HUDEP-2 (cell line): ENCODE measurements at regions not wholly inside any gene's neighbourhood (a gene's known extent, or its start where the extent isn't known, plus 50 kb on each side); places are given as distances from the start of the nearest gene placed in this dataset.

ENCODE experiments used
- DNase-seq, 76 experiments: peaks; one replicate each; lab custom pipeline; 2025; ENCODE audit not compliant: unreplicated experiment in 76 of 76; lab: John Stamatoyannopoulos, UW

DNA sequence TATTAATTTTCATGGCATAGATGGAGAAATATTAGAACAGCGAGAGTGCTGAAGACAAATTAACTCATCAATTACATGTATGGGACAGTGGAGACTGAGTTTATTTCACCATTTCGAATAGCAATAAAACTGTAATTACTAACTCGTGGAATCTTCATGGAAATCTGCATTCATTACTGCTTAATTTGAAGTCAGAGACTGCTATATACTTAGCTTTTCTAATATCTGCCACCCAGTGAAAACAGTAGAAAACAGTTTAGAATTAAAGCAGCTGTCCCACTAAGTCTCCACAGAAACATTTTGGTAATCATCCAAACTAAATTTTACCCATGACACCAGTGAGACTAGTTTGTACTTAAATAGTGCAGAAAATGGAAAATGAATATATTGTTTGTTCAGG lies 56.8 kb downstream of the IZUMO3 start:
- no peak for DNase-seq

DNA sequence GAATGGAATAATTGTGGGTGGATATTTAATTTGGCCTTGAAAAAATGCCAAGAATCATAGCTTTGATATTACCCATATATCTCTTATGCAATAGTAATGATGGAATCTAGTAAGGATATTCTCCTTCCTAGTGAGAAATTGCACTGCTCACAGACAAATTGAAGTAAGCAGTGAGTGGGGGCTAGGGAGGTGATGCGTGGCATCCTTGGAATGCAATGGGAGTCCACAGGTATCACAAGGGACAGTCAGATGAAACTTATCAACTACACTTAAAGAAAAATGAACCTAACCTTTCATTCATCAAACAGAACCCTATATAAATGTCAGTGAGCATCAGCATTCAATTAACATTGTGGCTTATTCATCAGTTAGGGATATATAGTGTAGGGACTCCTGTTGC lies 57.8 kb downstream of the IZUMO3 start:
- DNase-seq, result no peak

DNA sequence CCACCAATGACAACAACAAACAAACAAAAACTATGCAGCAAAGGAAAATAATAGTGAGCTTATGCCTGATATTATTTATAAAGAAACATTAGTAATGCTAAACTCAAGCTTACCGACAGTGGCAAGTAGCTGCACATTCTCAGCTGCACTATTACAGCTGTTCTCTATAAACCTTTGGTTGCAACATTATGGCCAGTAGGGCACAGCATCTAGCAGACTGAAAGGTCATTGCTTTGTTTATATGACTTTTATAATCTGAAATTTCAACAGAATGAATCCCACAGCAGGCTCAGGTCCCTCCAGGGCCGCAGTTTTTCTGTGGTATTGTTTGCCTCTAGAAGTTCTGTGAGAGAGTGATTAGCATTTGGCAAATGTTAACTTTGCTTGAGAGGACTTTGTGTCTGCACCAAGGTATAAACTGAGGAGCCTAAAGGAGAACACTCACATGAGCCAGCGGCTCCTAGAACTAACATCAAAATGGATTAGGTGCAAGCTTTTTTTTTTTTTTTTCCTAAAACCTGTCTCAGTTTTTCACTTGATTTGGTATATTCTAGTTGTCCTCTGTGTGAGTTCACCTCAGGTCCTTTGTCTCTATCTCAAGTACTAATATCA lies 58.3 kb downstream of the IZUMO3 start:
- DNase-seq, result no peak

DNA sequence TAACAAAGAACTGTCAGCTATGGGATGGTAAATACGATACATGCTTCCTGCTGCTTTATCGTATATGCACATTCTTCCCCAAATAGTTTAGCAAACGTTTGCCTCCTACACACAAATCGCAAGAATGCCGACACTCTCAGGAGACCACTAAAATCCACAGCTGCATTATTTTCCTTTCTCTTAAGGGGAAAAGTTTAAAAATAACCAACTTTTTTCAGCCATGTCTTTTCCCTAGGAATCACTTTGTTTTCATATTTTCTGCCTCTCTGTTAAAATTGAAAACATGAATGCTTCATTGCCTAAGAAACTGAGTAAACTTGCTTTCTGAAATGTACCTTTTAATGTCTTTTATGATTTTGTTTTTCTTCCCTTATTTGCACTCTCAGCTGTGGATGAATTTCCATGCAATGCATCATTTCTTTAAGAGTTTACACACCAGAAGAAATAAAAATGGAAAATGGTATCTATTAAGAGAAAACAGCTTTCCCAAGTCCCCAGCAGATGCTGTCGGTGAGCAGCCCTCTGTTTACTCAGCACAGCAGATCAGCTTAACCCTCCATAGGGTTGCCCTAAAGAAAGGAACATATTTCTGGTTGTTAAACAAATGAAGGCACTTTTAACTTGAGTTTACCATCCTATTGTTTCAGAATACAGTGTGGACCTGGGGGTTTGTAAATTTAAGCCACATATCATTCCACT lies 66.2 kb downstream of the IZUMO3 start:
- DNase-seq, result no peak

DNA sequence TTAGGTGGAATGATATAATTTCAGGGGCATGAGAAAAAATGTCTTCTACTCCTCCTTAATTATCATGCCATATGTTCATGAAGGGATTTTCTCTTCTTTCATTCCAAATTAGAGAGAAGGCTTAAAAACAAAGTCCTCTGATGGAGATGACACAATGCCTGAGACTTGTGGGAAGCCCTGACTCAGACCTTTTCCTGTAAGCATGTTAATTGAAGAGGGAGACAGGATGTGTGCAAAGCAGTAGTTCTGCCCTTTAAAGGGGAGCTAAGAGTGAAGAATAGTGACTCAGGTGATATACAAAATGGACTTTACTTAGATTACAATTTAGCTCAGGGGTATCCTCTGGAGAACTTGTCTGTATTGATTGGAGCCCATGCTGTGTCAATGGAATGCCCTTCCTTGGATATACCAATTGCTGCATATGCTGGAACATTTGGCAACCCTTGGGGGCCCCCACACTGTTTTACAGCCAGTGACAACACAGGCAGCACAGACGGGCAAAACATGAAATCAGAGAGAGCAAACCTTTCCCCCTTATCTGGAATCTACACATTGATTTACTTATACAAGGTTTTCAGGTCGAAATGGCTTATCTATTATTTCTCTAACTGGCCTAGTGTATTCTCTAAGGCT lies 81.3 kb downstream of the IZUMO3 start:
- no peak for DNase-seq

GRCh38 chr9:24462951-24463350 lies 82.7 kb downstream of the IZUMO3 start:
- no peak for DNase-seq

DNA sequence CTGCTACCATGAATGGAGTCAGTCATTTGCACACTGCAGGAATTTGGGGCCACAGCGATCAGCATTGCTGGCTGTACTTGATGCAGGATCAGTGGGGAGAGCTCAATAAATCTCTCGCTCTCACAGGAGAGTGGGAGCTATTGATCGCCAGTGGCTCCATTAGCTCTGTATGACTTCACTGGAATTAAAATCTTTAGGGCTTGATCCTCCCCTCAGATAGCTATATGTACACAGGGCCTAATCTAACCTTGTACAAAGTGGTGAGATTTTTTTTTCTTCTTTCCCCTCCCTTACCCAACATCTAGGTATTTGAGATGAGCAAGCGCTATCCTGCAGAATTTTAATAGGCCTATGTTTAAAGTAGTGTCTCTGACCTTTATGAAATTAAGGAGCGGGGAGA lies 84.9 kb downstream of the IZUMO3 start:
- no peak for DNase-seq

- DNase-seq, result no peak
Observed at GRCh38 chr9:24459953-24460352, 85.7 kb downstream of the IZUMO3 start.

- no peak for DNase-seq
Observed at GRCh38 chr9:24451346-24451745, 94.4 kb downstream of the IZUMO3 start.

DNA sequence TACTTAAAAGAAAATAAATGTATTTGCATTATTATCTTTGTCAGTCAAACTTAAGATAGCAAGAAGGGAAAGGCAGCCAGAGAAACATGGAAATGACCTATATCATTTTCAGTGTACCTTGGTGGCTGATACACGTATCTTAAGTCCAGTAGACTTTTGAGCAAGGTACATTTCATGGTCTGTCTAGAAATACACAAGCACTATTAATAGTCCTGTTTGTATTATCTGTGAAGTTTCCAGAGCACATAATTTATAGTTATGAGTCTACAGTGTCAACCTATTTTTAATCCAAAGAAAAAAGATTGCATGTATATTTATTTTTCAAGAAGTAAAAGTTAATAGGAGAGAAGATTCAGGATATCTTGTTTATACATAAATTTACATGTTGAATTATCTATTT lies 95.7 kb downstream of the IZUMO3 start:
- DNase-seq, result no peak

DNA sequence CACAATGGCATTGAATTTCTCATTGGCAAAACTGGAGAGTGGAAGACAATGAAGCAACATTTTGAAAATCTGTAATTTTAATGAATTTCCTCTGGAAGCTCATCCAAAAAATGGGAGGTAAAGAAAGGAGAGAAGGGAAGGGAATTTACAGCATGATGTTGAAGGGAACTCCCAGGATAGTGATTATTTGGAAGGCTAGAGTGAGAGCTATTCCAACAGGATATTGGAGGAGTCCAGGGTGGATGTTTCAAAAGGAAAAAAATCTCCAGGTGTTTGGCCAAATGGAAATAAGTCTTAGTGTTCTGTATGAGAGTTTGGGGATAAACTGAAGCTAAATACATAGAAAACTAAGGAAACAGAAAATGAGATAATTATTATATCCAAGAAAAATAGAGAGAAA lies 106.2 kb downstream of the IZUMO3 start:
- DNase-seq, result no peak

DNA sequence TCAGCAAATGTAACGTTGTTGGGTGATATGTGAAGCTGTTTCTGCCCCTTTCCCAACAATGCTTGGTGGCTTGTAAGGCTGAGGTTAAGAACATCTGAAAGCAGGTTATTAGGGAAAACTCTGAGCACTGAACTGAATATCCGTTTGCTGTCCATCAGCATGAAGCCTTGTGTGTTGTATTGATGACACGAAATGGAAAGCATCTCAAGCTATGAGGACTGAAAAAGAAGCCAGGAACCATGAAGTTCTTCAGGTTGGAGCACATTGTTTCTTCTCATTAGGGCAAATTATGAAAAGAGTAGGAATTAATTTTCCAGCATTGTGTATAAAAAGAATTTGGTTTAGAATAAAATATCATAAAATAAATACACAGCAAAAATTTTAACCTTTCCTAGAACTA lies 106.8 kb downstream of the IZUMO3 start:
- DNase-seq, result no peak

DNA sequence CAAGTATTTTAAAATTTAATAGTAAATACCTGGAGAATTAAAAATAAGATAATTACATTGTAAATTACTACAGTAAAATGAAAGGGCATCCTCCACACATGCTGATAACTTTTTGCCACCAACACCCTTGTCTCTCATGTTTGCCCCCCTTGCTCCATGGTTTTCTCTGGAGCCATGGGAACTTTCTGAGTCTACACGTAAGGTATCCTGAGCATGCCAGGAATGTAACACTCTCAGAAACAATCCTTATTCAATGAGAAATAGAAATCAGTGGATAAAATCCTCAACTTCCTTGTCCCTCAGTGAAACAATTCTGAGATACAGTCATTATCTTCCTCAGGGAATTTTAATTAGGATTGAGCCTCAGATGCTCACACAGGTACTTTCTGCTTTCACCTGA lies 108.9 kb downstream of the IZUMO3 start:
- DNase-seq, result no peak

DNA sequence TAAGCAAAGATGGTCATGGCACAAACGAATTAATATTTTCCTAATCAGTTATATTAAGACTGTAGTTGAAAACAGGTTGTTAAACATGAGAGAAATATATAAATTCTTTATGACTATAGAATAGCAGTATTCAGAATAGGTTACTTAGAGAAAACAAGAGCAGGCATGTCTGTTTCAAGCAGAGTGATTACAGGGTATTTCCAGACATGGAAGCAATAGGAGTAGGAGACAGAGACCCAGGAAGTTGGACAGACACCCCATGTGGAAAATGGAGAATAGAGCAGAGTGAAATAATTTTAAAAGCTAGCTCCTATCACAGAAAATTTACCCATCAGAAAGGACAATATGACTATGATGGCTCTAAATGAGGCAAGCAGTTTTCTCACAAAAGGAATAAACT lies 111.5 kb downstream of the IZUMO3 start:
- DNase-seq, result no peak

DNA sequence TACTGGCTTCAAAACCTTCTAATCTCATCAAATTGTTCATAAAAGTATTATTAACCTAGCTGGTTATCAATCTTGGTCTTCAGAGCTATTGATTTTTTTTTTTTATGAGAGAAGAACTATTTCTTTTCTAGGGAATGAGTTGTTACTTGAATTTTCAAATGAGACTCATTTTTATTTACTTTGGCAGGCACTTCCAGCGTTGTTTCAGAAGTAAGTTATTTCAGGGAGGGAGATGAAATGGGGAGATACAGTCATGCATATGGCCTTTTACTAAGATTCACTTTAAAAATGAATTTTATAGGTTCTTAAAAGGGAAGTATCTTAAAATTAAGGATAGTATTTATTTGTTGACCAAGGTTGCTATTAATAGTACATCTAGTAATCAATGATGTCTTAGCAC lies 129.6 kb downstream of the IZUMO3 start:
- no peak for DNase-seq

DNA sequence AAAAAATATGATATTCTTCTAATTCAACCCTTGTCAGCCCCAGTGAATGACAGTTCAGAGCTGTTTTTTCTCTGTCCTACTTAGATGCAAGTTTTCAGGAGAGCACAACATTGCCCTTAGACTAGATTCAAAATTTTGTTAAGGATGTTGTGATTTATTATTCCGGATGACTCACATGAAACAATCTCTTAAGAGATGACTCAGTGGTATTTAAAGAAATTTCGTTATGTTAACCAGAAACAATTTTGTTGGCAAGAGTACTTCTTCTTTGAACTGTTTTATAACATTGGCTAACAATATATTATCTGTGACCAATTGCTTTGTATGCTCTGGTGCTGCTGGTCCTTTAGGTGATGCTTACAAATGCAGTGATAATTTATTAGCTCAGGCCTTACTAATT lies 132.0 kb downstream of the IZUMO3 start:
- DNase-seq, result no peak

DNA sequence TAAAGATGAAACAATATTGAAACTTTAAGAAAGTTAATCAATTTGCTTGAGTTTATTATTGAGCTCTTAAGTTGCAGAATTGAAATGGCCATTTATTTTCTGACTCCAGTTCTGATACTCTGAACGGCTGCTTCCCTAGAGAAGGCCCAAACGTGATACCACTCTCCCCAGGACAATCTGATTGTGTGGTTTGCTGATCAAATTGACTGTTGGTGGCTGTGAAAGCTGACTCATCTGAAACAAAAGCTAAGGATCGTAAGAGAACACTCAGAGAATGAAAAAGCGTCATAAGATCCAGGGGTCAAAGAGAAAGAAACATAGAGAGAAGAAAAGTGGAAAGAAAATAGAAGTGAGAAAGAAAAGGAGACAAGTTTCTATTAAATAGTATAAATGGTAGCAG lies 147.2 kb downstream of the IZUMO3 start:
- DNase-seq, result peak in 30 of 76 experiments; percentile 1 to 73 (median 20)

DNA sequence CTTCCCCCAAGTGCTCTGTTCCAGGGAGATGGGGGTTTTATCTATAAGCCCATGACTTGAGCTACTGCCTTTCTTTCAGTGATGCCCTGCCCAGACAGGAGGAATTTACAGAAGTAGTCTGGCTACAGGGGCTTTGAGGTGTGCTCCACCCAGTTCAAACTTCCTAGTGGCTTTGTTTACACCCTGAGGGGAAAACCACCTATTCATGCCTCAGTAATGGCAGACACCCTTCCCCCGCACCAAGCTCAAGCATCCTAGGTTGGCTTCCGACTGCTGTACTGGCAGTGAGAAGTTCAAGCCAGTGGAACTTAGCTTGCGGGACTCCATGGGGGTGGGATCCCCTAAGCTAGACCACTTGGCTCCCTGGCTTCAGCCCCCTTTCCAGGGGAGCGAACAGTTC lies 154.6 kb downstream of the IZUMO3 start:
- no peak for DNase-seq

DNA sequence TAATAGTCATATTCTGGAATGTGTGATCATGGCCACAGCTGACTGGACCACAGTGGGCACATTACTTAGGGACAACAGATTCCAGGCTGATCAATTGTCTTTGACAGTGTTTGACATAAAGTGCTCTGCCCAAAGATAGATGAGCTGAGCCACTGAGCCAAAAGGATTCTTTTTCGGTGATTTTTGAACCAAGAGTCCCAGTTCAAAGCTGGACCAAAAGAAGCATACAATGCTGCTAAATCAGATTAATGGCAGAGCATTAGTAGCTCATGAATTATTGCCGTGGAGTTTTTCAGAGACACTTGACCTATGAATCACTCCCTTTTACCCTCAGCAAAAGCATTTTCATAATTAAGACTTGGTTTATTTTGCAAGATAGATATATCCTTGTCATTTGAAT lies 160.6 kb downstream of the IZUMO3 start:
- no peak for DNase-seq

DNA sequence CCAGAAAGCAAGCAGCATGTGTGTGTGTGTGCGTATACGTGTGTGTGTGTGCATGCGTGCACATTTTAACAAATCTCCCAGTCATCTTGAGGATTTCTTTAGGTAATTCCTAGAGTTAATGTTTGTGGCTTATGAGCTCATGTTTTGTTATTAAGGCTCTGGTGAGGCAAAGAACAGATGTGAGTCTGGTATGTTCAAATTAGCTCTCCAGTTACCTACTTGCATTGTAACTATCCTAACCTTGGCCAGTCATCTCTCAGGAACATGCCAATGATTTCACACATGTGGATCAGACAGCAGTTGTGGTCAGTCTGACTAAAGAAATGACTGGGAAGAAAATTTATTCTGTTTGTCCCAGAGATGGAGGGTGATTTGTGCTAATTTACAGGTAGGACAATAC lies 163.1 kb downstream of the IZUMO3 start:
- DNase-seq, result no peak

DNA sequence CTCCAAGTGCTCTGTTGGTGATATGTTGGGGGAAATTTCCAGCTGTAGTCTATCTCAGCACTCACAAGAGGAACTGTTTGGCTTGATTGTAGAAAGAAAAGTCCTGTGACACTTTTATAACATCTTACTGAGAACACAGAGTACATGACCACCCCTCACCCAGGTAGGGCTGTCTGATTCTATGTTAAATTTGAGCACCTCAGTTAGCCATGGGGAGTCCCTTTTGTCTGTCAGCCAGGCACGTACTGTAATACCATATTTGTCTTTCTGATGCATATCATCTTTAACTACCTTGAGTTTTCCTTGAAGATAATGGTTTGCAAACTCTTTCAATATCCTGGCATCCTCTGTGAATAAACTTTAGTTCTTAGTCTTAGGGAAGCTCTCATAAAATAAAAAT lies 164.5 kb downstream of the IZUMO3 start:
- no peak for DNase-seq

- DNase-seq, result no peak
Observed at GRCh38 chr9:24359046-24359445, 186.7 kb downstream of the IZUMO3 start.
